ENCODE measurements at regions not wholly inside any gene's neighbourhood (a gene's known extent, or its start where the extent isn't known, plus 50 kb on each side); places are given as distances from the start of the nearest gene placed in this dataset.

DNA sequence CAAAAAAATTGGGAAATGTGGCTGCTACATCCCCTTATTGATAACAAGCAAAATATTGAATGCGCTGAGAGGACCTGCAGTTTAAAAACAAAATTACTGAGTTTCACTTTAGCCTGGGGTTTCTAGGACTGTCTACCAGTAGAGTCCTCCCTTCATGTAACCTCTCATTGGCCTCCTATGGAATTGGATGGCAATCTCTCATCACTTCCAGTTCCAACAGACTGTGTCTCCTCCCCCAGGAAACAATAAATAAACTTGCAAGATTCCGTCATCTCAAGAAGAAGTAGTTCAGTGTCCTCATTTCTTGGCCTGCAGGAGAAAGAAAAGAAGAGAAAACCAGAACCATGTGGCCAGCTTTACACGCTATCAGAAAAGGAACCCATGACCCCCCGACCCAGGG lies 123.8 kb downstream of the TLE3 start:
- DNase-seq, result no peak

- no peak for DNase-seq
Measured at GRCh38 chr15:69974321-69974720, 123.4 kb downstream of the TLE3 start.

DNA sequence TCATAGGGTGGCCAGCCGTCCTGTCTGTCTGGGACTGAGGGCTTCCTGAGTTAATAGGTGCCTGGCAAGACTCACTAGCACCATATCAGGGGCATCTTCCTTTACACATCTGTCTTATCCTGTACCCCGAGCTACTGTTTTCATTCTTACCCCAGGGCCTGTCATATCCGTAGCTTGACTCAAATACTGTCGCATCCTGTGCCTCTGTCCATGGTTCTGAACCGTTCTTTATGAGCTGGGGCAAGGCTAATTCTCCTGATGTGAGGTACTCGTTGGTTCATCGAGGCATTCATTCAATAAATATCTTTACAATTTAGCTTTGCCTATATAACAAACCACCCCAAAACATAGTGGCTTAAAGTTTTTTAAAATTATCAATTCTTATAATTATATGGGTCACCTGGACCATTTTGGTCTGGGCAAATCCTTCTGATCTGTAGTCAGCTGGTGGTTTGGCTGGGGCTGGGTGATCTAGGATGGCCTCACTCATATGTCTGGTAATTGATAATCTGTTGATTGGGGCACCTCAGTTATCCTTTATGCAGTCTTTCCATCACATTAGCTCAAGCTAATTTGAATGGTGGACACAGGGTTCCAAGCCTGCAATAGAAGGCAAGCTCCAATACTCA lies 121.2 kb downstream of the TLE3 start:
- DNase-seq, result no peak

- no peak for DNase-seq
Measured at GRCh38 chr15:69978603-69979002, 119.1 kb downstream of the TLE3 start.

DNA sequence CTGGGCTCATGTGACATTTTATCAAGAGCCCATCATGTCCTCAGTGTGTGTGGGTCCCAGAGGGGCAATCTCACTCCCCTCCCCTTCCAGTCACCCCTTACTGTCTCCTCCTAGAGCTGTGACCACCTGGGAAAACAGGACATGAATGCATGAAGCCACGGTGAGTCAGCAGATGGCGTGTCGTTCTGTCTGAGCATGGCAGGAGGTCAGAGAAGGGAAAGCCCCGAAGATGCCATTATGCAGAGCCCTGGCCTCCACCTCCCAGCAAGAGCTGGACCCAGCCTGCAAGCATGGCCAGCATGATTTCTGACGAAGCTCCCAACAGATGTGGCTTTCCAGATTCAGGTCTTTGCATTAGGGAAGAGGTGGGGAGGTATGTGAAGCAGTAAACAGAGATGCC lies 118.5 kb downstream of the TLE3 start:
- no peak for DNase-seq

GRCh38 chr15:69979783-69980182 lies 117.9 kb downstream of the TLE3 start:
- DNase-seq, result no peak

- DNase-seq, result no peak
Measured at GRCh38 chr15:69980341-69981059, 117.2 kb downstream of the TLE3 start.

DNA sequence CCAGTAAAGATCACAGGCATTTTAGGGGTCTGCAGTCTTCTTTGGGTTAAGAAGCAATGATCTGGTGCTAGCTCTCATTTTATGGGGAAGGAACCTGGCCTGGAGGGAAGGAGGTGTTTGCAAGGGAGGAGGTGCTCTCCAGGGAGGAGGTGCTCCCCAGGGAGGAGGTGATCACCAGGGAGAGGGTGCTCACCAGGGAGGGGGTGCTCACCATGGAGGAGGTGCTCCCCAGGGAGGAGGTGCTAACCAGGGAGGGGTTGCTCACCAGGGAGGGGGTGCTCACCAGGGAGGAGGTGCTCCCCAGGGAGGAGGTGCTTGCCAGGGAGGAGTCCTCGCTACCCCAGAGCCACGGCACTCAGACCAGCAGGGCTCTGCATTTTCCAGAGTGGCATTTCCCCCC lies 115.7 kb downstream of the TLE3 start:
- DNase-seq, result no peak

GRCh38 chr15:69983696-69984265 lies 113.9 kb downstream of the TLE3 start:
- no peak for DNase-seq

DNA sequence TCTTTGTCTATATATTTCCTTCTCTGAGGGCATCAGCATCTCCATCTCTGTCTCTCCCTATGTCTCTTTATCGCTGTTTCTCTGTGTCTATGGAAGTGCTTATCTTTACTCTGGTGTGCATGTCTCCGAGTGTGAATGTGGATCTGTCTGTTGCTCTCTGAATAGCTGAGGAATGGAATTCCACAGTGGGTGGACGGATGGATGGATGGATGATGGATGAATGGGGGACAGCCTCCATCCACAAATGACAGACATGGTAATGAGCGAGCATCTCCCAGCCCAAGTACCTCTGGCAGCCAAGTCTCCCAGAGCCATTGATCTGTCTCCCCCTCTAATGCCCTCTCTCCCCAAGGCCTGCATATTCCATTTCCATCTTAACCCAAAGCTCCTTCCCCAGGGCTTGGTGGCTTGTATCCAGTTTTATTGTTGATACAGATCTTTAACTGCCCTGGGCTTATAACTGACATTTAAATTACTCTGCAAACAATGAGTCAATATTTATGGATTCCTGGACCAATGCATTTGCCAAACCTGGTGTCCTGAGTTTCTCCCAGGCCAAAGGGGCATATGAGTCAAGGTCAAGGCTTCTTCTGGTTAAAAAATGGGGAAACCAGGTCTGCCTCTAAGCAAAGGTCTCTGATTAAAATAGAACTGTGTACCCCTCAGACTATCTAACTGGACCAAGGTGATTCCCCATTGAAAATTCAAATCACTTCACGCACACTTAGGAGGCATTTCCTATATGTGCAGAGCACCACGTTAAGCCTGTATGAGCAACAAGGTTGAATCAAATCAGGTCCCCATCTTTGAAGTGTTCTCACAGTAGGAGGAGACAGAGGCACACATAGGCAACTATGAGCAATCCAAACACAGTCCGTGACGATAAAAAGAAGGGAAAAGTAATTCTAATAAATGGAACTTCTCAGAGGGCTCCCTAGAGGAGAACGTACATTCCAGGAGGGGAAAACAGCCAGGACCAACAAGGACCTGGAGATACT lies 109.9 kb downstream of the TLE3 start:
- DNase-seq, result no peak

DNA sequence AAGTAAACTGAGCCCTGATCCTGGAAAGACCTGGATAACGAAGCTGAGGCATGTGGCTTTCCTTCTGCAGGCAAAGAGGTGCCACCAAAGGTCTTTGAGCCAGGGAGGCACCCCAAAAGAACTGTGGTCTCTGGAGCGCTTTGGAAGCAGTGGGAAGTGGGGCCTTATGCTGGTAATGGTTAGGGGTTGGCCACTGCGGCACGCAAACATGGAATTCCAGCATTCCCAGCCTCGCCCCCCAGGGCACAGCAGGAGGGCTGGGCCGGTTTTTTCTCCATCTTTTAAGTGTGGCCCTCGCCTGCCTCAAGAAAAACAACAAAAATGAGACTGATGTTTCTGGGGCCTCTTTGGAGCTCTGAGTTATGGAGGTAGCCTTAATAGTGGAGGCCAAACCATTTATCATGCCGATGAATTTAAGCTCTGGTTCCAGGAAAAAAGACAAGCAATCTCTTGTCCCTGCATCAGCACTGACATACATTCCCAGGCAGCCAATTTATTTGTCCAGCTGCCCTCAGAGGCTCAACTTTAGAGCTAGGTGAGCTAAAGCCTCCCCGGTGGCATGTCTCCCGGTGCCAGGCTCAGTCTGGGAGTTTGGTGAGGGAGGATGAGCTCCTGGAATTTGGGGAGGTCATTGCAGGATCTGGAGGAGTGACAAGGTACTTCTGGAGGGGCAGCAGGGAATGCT lies 109.0 kb downstream of the TLE3 start:
- DNase-seq, result no peak

DNA sequence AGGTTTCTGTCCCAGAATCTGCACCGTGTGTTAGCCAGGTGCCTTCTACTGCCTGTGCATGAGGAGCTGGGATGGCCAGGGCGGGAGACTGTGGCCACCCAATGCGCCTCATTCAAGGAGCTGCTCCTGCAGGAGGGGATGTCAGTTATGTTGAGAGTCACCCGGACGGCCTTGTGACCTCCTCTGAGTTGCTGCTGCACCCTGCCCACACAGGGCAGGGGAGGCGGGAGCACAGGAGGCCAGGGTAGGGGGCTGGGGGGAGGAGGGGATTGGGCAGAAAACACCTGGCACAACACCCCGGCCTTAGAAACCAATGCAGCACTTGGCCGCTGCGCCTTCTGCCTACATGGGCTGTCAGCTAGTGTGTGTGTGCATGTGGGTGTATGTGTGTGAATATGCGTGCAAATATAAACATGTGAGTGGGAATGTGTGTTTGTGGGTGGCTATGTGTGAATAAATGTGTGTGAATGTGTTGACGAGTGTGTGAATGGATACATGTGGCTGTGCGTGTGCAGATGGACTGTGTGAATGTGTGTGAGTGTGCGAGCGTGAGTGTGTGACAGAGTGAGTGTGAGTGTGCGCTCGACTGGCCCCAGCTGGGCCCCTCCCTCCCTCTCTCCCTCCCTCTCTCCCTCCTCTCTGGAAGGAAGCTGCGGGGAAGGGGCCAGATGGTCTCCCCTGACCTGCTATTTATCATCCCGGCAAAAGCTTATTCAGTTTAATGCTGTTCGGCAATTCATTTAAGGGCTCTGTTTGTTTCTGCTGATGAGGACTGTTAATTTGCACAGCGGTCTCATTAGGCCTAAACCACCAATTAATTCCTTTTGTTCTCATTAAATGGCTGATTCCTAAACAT lies 106.9 kb downstream of the TLE3 start:
- DNase-seq, result no peak

DNA sequence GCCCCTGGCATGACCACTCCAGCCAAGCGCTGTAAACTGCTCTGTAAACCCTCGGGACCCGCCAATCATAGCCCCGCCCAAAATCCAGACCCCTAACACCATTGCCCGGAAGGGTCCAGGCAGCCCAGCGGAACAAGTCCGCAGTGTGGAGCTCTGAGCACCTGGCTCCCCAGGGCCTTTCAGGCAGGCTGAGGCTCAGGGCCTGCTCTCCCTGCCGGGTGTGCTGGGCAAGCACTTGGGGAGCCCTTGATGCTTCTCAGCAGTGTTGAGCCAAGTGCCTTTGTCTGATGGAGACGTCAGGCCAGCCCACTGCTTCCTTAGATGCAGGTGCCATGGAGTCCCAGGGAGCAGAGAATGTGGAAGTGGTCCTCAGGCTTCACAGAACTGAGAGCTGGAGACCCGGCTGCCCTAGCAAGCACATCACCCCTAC lies 106.2 kb downstream of the TLE3 start:
- DNase-seq, result no peak

GRCh38 chr15:69992348-69992747 lies 105.4 kb downstream of the TLE3 start:
- no peak for DNase-seq

- DNase-seq, result no peak
Measured at GRCh38 chr15:69994429-69995205, 103.1 kb downstream of the TLE3 start.

- DNase-seq, result no peak
Measured at GRCh38 chr15:69996321-69997160, 101.2 kb downstream of the TLE3 start.

- no peak for DNase-seq
Measured at GRCh38 chr15:69997161-69997485, 100.6 kb downstream of the TLE3 start.

Data from activated T-cell treated with anti-CD3 and anti-CD28 coated beads, Interleukin-2, amount 50 U/mL, for 1 hour (primary cell).